Mucosa of stomach (tissue), 1 donor: ENCODE measurements at regions not wholly inside any gene's neighbourhood (a gene's known extent, or its start where the extent isn't known, plus 50 kb on each side); places are given as distances from the start of the nearest gene placed in this dataset.
"Not testable (repeated sequence)": the region's sequence is repeated elsewhere in the genome, so short reads cannot be mapped to it uniquely, and the experiment has no call there.

ENCODE experiments used
- H3K27me3 ChIP-seq: one replicate; pipeline ENCODE4 v1.7.0; 2013; ENCODE audit warnings: mild to moderate bottlenecking, low read length; ENCODE audit not compliant: control insufficient read depth, insufficient read depth
- H3K36me3 ChIP-seq: one replicate; pipeline ENCODE4 v1.7.0; 2013; ENCODE audit warnings: low read length; ENCODE audit not compliant: control insufficient read depth, insufficient read depth
- H3K4me1 ChIP-seq: one replicate; pipeline ENCODE4 v1.7.0; 2013; ENCODE audit warnings: mild to moderate bottlenecking, low read length; ENCODE audit not compliant: control insufficient read depth, insufficient read depth
- H3K4me3 ChIP-seq: one replicate; pipeline ENCODE4 v1.7.0; 2013; ENCODE audit warnings: low read length
- H3K9ac ChIP-seq: one replicate; pipeline ENCODE4 v1.7.0; 2013; ENCODE audit warnings: mild to moderate bottlenecking, low read length, moderate library complexity
- H3K9me3 ChIP-seq: one replicate; pipeline ENCODE4 v1.7.0; 2013; ENCODE audit warnings: mild to moderate bottlenecking, low read length, moderate library complexity; ENCODE audit not compliant: control insufficient read depth
- donor health status: Pancreatic carcinoma.

DNA sequence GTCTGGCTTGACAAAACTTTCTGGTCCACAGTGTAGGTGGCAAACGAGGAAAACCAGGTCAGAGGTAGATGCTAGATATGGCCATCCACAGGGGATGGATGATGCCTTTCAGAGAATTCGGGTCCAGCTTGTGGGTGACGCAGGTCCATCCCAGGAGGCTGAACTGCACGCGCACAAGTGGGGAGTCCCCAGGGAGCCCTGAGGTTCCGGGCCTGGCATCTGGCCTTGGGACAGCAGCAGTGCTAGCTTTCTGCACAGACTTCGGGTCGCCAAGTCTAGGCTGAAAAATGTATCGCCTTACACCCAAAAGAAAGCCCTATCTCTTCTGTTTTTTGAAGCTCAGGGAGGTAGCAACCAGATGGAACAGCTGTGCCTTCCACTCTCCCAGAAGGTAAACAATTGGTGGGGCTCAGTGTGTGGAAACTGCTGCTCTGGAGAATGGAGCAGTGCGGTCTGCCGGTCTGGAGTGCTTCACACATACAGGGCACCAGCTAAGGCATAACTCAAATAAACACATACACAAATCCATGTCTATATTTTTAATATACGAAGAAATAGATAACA is 119.3 kb upstream of the ACBD5 start:
- no peak overlapping the region for H3K4me3 ChIP-seq
- H3K4me1 ChIP-seq: no peaks in the 10 kb centered on the region
- no peaks in the 10 kb centered on the region for H3K27me3 ChIP-seq
- H3K9ac ChIP-seq: no peak overlapping the region
- H3K9me3 ChIP-seq: no peaks in the 10 kb centered on the region
- H3K36me3 ChIP-seq: no peaks in the 10 kb centered on the region

DNA sequence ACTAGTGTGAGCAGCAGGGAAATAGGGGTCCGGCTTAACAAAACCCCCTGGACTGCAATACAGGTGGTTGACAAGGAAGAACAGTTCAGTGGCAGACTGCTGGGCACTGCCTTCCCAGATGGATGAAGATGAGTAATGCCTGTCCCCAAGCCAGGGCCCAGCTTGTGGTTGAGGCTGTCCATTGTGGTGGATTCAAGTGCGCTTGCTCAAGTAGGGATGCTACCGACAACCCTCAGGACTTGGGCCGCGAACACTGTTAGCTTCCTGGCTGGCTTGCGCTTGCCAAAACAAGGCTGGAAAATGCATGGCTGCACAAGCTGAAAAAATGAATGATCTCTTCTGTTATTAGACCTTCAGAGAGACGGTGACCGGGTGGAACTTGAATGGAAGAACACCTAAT is 116.1 kb upstream of the ACBD5 start:
- Histone ChIP-seq H3K9ac (no peak overlapping the region), H3K27me3 (no peaks in the 10 kb centered on the region), H3K36me3 (no peaks in the 10 kb centered on the region), H3K4me3 (no peak overlapping the region), H3K4me1 (no peaks in the 10 kb centered on the region), H3K9me3 (no peaks in the 10 kb centered on the region)

DNA sequence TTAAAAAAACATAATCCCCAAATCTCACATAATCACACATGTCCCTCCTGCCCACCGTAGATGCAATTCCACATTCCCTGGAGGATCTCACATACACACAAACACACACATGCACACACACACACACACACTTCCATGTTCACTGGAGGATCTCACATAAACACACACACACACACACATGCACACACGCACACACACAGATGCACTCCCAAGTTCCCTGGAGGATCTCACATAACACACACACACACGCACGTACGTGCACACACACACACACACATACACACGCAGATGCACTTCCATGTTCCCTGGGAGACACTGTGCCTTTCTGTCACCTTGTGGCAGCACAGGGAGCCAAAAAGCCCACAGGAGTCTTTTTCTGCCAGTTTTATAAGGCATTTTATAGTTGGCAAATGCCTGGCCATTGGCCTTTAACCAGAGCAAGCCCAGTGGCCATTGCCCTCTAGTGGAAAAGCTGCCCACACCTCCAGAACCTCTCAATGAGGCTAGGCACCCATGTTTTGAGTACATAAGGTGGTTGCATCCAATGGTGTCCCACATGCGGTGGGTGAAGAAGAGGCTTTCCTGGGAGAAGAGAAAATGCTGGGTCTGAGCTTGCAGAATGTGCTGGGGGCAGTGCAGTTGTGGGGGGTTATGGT is 115.4 kb upstream of the ACBD5 start:
- H3K36me3 ChIP-seq: no peaks in the 10 kb centered on the region
- no peak overlapping the region for H3K9ac ChIP-seq
- no peaks in the 10 kb centered on the region for H3K9me3 ChIP-seq
- H3K4me3 ChIP-seq: no peak overlapping the region
- H3K4me1 ChIP-seq: no peaks in the 10 kb centered on the region
- H3K27me3 ChIP-seq: no peaks in the 10 kb centered on the region

DNA sequence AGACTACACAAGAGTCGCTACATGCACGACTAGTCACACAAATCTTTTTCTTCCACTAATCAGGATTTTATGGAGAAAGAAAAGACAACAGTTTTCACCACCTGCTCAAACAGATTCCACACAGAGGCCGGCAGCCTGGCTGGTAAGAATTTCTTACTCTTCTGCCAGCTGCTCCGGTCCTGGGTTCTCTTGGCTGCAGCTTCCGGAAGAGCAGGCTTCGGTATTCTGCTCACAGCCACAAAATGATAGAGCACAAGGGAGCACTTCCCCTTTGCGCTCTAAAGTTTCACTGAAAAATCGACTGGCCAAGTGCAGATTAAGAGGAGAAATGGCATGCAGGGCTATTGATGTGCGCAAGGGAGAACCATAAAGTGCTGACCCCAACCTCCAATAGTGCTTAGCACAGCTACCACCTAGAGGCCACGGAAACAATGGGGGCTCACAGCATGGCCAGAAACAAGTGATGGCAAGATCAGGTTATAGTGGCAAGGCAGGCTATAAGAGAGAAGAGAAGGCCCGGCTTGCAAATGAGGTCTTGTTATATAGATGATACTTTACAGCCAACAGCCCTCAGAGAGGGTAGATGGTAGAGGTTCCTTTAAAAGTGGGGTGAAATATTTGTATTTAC is 114.2 kb upstream of the ACBD5 start:
- H3K27me3 ChIP-seq, H3K9ac ChIP-seq, H3K4me1 ChIP-seq, H3K4me3 ChIP-seq, H3K9me3 ChIP-seq, H3K36me3 ChIP-seq: not testable (repeated sequence)

DNA sequence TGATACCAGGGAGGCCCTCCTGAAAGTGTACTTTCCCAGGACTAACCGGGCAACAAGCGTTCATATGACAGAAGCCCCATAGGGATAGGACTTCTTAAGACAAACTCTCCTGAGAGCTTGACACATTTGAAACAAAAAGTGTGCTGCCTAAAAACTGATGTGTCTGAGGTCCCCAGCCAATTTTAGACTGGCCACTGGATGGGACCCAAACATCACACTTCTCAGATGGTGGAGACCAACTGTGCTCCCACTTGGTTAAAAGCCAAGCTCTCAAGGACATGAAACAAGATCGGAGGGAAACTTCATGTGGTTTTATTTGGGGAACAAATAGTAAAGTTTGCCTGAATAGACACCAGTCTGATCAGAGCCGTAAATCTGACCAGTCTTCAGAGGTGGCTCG is 113.5 kb upstream of the ACBD5 start:
- not testable (repeated sequence) for H3K9me3 ChIP-seq, H3K9ac ChIP-seq, H3K4me1 ChIP-seq, H3K4me3 ChIP-seq, H3K36me3 ChIP-seq, H3K27me3 ChIP-seq

DNA sequence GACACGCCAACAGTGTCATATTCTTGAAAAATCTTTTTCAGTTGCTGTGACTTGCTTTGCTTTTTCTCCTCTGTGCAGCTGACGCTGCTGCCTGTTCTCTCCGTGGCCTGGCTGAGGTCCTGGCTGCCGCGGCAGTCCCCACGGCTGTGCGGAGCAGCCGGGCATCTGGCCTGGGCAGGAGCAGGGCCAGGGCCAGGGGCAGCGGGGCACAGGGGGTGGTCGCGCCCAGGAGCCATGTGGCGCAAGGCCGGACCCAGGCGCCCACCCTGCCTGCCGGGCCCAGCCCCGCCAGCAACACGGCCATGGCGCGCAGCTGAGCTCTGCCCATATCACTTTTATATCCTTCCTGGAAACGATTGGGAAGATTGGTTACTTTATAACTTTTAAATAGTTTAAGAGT is 109.4 kb upstream of the ACBD5 start:
- Histone ChIP-seq H3K9ac (no peak overlapping the region), H3K4me3 (no peak overlapping the region), H3K9me3 (no peaks in the 10 kb centered on the region), H3K27me3 (peaks cover 3% of the 10 kb centered on the region), H3K36me3 (no peaks in the 10 kb centered on the region), H3K4me1 (no peaks in the 10 kb centered on the region)

DNA sequence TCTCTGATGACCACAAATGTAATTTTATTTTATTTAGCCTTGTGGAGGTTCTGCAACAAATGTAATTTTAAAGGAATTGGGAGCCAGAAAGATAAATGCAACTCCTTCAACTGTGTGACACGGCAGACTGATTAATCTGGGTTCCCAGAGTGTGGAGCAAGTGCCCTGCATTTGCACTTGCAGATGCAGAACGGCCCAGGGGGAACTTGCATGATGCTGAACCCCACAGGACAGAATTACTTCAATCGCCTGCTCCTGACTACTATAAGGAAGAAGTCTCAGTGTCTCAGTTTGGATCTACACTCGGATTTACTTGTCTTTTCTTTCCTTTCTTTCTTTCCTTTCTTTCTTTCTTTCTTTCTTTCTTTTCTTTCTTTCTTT is 107.2 kb upstream of the ACBD5 start:
- H3K36me3 ChIP-seq, H3K4me3 ChIP-seq, H3K4me1 ChIP-seq, H3K9ac ChIP-seq, H3K27me3 ChIP-seq, H3K9me3 ChIP-seq: not testable (repeated sequence)

DNA sequence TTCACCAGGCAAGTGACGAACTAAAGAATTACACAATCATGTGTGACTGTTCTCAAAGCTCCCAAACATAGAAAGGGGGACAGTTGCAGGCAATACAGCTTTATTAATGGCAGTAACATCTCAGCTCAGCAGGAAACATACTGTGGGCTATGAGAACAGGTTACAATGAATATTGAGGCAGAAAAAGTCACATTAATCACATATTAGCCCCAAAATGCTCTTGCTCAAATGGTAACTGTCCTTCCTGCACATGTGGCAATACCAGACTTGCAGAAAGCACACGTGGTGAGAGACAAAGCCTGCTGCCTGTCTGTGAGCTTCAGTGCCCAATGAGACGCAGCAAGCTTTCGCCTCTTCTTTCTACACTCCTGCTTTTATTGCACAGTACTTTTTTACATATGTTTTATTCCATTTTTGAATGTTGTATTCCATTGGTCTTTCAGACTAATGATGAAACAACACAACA is 104.9 kb upstream of the ACBD5 start:
- Histone ChIP-seq H3K9ac (no peak overlapping the region), H3K36me3 (no peaks in the 10 kb centered on the region), H3K27me3 (peaks cover 3% of the 10 kb centered on the region), H3K4me1 (no peaks in the 10 kb centered on the region), H3K4me3 (no peak overlapping the region), H3K9me3 (no peaks in the 10 kb centered on the region)

DNA sequence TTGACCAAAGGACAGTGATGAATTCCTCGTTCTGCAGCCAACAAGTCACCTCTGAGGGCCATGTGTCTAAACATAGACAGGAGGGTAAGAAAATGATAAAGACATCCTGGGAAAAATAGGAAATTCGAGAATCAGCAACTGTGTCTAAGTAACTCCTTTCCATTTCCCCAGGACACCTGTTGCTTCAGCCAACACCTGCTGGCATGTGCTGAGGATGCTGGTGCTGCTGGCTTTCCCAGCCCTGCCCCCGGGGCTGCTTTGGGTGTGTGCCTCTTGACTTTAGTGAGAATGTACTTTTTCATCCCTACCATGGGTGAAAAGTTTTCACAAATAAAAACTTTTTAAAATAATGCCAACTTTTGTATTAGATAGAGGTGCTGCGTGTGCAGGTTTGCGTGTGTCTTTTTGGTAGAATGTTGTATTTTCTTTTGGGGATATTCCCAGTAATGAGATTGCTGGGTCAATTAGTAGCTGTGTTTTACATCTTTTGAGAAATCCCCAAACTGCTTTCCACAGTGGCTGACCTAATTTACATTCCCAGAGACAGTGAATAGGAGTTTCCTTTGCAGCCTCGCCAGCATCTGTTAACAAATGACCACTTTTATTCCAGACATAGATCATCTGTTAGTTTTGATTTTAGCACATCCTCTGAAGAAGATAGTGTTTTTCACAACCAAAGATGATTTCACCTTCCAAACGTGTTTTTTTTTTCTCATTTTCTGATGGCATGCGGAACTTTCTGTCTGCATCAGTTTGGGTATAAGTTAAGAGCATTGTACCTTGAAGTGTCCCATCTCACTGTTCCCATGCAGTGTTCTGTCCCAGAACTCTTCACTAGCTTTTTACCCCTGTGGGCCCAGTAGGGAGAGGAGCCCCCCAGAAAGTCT is 104.2 kb upstream of the ACBD5 start:
- no peak overlapping the region for H3K9ac ChIP-seq
- no peaks in the 10 kb centered on the region for H3K4me1 ChIP-seq
- peaks cover 3% of the 10 kb centered on the region for H3K27me3 ChIP-seq
- H3K4me3 ChIP-seq: no peak overlapping the region
- H3K36me3 ChIP-seq: no peaks in the 10 kb centered on the region
- no peaks in the 10 kb centered on the region for H3K9me3 ChIP-seq

DNA sequence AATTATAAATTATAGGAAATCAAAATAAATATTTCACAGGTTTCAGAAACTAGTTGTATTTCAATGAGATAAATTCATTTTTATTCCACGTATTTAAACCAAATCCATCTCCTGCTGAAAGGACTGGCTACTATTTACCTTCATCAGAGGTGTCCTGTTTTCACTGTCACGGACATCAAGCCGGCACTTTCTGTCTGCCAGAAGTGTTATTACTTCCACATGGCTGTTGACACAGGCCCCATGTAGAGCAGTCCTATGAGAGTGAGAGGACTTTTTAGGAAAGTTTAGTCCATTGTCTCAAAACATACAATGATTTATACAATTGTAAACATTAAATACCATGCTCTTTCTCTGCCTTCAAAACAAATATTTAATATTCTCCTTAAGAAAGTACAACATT is 100.4 kb upstream of the ACBD5 start:
- Histone ChIP-seq H3K36me3 (no peaks in the 10 kb centered on the region), H3K4me3 (no peak overlapping the region), H3K27me3 (peaks cover 3% of the 10 kb centered on the region), H3K4me1 (no peaks in the 10 kb centered on the region), H3K9ac (no peak overlapping the region), H3K9me3 (no peaks in the 10 kb centered on the region)

DNA sequence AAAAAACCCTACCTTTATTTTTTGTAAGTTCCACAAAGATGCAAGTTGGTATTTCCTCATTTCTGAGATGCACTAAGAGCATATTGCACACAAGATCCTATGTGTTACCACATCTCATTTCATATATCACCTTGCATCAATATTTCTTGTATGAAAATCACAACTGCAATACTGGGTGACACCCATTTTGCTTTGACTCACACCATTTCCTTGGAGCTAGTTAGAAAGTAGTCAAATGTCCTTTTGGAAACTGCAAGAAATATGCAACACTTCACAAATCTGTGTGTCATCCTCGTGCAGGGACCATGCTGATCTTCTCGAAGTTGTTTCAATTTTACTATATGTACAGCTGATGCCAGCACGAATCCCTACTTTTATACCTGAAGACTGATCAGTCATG is 94.6 kb upstream of the ACBD5 start:
- not testable (repeated sequence) for H3K9me3 ChIP-seq, H3K4me1 ChIP-seq, H3K9ac ChIP-seq, H3K27me3 ChIP-seq, H3K36me3 ChIP-seq, H3K4me3 ChIP-seq

DNA sequence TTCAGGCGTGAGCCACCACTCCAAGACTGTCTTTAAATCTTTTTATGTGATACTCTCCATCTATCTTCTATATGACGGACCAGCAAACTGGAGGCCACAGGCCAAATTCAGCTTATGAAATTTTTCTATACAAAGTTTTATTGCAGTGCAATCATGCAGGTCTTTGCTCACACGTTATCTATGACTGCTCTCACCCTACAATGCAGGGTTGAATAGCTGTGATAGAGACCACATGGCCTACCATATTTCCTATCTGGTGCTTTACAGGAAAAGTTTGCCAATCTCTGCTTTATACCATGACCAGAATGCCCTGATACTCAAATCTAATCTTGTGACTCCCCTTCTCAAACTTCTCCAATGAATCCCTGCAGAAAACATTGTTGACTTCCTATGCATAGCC is 89.5 kb upstream of the ACBD5 start:
- Histone ChIP-seq H3K9me3 (no peaks in the 10 kb centered on the region), H3K9ac (no peak overlapping the region), H3K4me1 (no peaks in the 10 kb centered on the region), H3K36me3 (no peaks in the 10 kb centered on the region), H3K27me3 (no peaks in the 10 kb centered on the region), H3K4me3 (no peak overlapping the region)
